CD14-positive monocyte (primary cell): ENCODE measurements at regions not wholly inside any gene's neighbourhood (a gene's known extent, or its start where the extent isn't known, plus 50 kb on each side); places are given as distances from the start of the nearest gene placed in this dataset.

Source experiments
- DNase-seq, 3 donors: peaks; one replicate each; pipeline ENCODE4 v3.0.0-alpha.2; 2011 to 2022
- H2AFZ ChIP-seq: 2 replicates; pipeline ENCODE4 v1.6.0; 2012; ENCODE audit warnings: mild to moderate bottlenecking, low read depth, low read length, inconsistent platforms; ENCODE audit not compliant: insufficient read depth, poor library complexity, severe bottlenecking
- H3K27ac ChIP-seq, 2 donors: 1 replicate in 1 of 2; 2 replicates in 1 of 2; pipeline ENCODE4 v1.5.1; 2012 to 2013; ENCODE audit warnings: low read length in 2 of 2, control low read depth in 1 of 2, inconsistent platforms in 1 of 2, low read depth in 1 of 2, mild to moderate bottlenecking in 1 of 2
- H3K27me3 ChIP-seq, 2 donors: one replicate each; pipeline versions ENCODE4 v1.6.0 to v1.6.1; 2011 to 2013; ENCODE audit warnings: low read length in 2 of 2; ENCODE audit not compliant: control insufficient read depth in 2 of 2, insufficient read depth in 2 of 2
- H3K36me3 ChIP-seq, 2 donors: replicated peaks in 1 of 2; 1 replicate in 1 of 2; 2 replicates in 1 of 2; pipeline versions ENCODE4 v1.5.1 to v1.6.1; 2012 to 2013; ENCODE audit warnings: low read length in 2 of 2, control low read depth in 1 of 2, inconsistent platforms in 1 of 2, mild to moderate bottlenecking in 1 of 2; ENCODE audit not compliant: insufficient read depth in 2 of 2, control insufficient read depth in 1 of 2
- H3K4me1 ChIP-seq, 2 donors: 1 replicate in 1 of 2; 2 replicates in 1 of 2; pipeline versions ENCODE4 v1.5.1 to v1.6.1; 2012 to 2013; ENCODE audit warnings: low read length in 2 of 2, control low read depth in 1 of 2, inconsistent platforms in 1 of 2, mild to moderate bottlenecking in 1 of 2, moderate library complexity in 1 of 2; ENCODE audit not compliant: insufficient read depth in 2 of 2, control insufficient read depth in 1 of 2
- H3K4me2 ChIP-seq: replicated peaks from 2 replicates; pipeline ENCODE3; 2012; ENCODE audit warnings: low read length, moderate library complexity, mild to moderate bottlenecking; ENCODE audit not compliant: poor library complexity, severe bottlenecking; ENCODE audit errors: extremely low read depth
- H3K4me3 ChIP-seq, 3 experiments: fragments of 200-600 bp in 1 of 3; sonication (generic) in 1 of 3; replicated peaks in 1 of 3; 1 replicate in 2 of 3; 2 replicates in 1 of 3; pipeline ENCODE4 v1.5.1; 2011 to 2013; ENCODE audit warnings: low read length in 3 of 3, mild to moderate bottlenecking in 3 of 3, control low read depth in 2 of 3, low read depth in 2 of 3, inconsistent platforms in 1 of 3, moderate library complexity in 1 of 3
- H3K79me2 ChIP-seq: 2 replicates; pipeline ENCODE4 v1.6.0; 2012; ENCODE audit warnings: mild to moderate bottlenecking, control low read depth, inconsistent platforms, low read length, moderate library complexity; ENCODE audit not compliant: insufficient read depth
- H3K9ac ChIP-seq: 2 replicates; pipeline ENCODE4 v1.6.0; 2017; ENCODE audit warnings: low read length, mild to moderate bottlenecking; ENCODE audit not compliant: insufficient read depth, poor library complexity, severe bottlenecking
- H3K9me3 ChIP-seq, 2 donors: replicated peaks in 1 of 2; 1 replicate in 1 of 2; 2 replicates in 1 of 2; pipeline versions ENCODE4 v1.5.1 to v1.6.1; 2012 to 2013; ENCODE audit warnings: low read length in 2 of 2, control low read depth in 1 of 2; ENCODE audit not compliant: control insufficient read depth in 1 of 2, insufficient read depth in 1 of 2
- H4K20me1 ChIP-seq: 2 replicates; pipeline ENCODE4 v1.6.0; 2012; ENCODE audit warnings: mild to moderate bottlenecking, low read length, control low read depth, moderate library complexity; ENCODE audit not compliant: insufficient read depth
- H3K27ac Mint-ChIP-seq, 7 donors: one replicate each; pipeline ENCODE4 v1.8.0; 2020; ENCODE audit warnings: mild to moderate bottlenecking in 7 of 7, mixed read lengths in 7 of 7, moderate library complexity in 6 of 7, inconsistent platforms in 2 of 7
- H3K27me3 Mint-ChIP-seq, 3 donors: one replicate each; pipeline ENCODE4 v1.8.0; 2021 to 2022; ENCODE audit warnings: low read depth in 3 of 3, mild to moderate bottlenecking in 3 of 3, mixed read lengths in 3 of 3, moderate library complexity in 3 of 3, inconsistent platforms in 1 of 3
- H3K36me3 Mint-ChIP-seq, 2 donors: one replicate each; pipeline ENCODE4 v1.8.0; 2020; ENCODE audit warnings: mixed read lengths in 2 of 2, inconsistent platforms in 1 of 2, mild to moderate bottlenecking in 1 of 2
- H3K4me1 Mint-ChIP-seq: one replicate; pipeline ENCODE4 v1.8.0; 2020; ENCODE audit warnings: mild to moderate bottlenecking, mixed read lengths
- H3K4me3 Mint-ChIP-seq, 2 donors: one replicate each; pipeline ENCODE4 v1.8.0; 2020; ENCODE audit warnings: mild to moderate bottlenecking in 2 of 2, mixed read lengths in 2 of 2, moderate library complexity in 1 of 2
- H3K9me3 Mint-ChIP-seq, 7 donors: one replicate each; pipeline ENCODE4 v1.8.0; 2020 to 2022; ENCODE audit warnings: mixed read lengths in 7 of 7, mild to moderate bottlenecking in 6 of 7, moderate library complexity in 6 of 7, inconsistent platforms in 2 of 7
- WGBS: methylation state at CpG from one replicate; pipeline ENCODE4 v1.1.5; 2013; ENCODE audit warnings: missing lambda C conversion rate; ENCODE audit not compliant: insufficient coverage; 5-methylcytosine and 5-hydroxymethylcytosine counted together
- intact Hi-C, 2 donors: fragments of 100-400 bp; cut with micrococcal nuclease; formaldehyde crosslinking; loops; one replicate each; pipeline versions ENCODE4 v1.15.0 to v1.15.1; 2023
- TF ChIP-seq, protein P1 (sequence below): fragments of 200-600 bp; IDR thresholded peaks from one replicate; pipeline ENCODE4 v1.8.0; 2022; ENCODE audit warnings: antibody characterized with exemption, mild to moderate bottlenecking

DNA sequence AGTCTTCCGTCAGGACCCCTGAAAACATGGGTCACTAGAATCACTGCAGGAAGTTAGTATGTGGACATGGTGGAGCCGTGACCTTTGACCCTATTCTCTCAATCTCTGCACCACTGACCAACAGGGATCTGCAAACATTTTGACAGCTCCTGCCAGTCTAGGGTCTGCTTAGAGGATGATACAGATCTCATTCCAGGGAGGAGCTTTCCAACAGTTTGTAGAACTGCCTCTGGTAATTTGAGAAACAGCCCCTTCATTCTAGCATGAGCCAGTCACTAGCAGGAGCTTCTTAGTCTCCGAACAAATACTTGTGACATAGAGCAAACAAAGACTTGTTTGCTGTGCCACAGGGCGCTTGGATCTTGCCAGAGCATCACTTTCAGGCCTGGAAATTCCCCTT lies 270.3 kb upstream of the CFAP20DC start:
- no peaks in the 10 kb centered on the region for H3K36me3 Mint-ChIP-seq
- Histone ChIP-seq H3K4me1 (no peaks in the 10 kb centered on the region), H3K4me3 (no peak overlapping the region), H3K4me2 (no peak overlapping the region), H3K79me2 (no peaks in the 10 kb centered on the region), H3K9me3 (no peaks in the 10 kb centered on the region), H4K20me1 (no peaks in the 10 kb centered on the region), H2AFZ (no peak overlapping the region), H3K27ac (no peak overlapping the region), H3K27me3 (no peaks in the 10 kb centered on the region), H3K9ac (no peak overlapping the region), H3K36me3 (no peaks in the 10 kb centered on the region)
- no peaks in the 10 kb centered on the region for H3K9me3 Mint-ChIP-seq
- DNase-seq, result no peak
- H3K27me3 Mint-ChIP-seq, result peaks cover 0 to 2% (median 0%) of the 10 kb centered on the region in 3 donors
- H3K27ac Mint-ChIP-seq, result no peak overlapping the region
- WGBS, result 100% methylated on average over 2 of the region's 4 CpGs
- H3K4me1 Mint-ChIP-seq, result peaks cover 2% of the 10 kb centered on the region
- intact Hi-C loops, result no loop called here
- TF ChIP-seq, protein P1, sequence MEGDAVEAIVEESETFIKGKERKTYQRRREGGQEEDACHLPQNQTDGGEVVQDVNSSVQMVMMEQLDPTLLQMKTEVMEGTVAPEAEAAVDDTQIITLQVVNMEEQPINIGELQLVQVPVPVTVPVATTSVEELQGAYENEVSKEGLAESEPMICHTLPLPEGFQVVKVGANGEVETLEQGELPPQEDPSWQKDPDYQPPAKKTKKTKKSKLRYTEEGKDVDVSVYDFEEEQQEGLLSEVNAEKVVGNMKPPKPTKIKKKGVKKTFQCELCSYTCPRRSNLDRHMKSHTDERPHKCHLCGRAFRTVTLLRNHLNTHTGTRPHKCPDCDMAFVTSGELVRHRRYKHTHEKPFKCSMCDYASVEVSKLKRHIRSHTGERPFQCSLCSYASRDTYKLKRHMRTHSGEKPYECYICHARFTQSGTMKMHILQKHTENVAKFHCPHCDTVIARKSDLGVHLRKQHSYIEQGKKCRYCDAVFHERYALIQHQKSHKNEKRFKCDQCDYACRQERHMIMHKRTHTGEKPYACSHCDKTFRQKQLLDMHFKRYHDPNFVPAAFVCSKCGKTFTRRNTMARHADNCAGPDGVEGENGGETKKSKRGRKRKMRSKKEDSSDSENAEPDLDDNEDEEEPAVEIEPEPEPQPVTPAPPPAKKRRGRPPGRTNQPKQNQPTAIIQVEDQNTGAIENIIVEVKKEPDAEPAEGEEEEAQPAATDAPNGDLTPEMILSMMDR, result no peak
- H3K4me3 Mint-ChIP-seq, result no peak overlapping the region

DNA sequence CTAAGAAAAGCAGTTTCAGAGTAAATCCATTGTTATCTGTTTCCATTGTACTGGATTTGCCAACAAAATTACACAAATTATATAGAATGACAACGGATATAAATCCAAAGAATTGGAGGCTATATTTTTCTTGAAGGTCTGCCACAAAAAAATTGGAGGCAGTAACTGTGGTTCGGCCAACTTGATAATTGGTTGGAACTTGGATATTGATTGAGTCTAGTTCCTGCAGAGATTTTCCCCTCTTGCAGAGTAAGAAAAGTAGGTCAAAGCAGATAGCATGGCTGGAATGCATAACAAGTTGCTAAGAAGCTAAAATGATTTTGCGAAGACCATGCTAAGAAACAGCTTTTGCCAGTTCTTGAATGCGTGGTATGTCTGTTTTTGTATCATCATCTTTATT lies 269.6 kb upstream of the CFAP20DC start:
- Histone ChIP-seq H2AFZ (no peak overlapping the region), H3K27me3 (no peaks in the 10 kb centered on the region), H3K4me3 (no peak overlapping the region), H3K79me2 (no peaks in the 10 kb centered on the region), H3K9ac (no peak overlapping the region), H3K9me3 (no peaks in the 10 kb centered on the region), H3K27ac (no peak overlapping the region), H3K36me3 (no peaks in the 10 kb centered on the region), H3K4me2 (no peak overlapping the region), H3K4me1 (no peaks in the 10 kb centered on the region), H4K20me1 (no peaks in the 10 kb centered on the region)
- Mint-ChIP-seq H3K27ac (no peak overlapping the region), H3K36me3 (no peaks in the 10 kb centered on the region), H3K4me1 (peaks cover 2% of the 10 kb centered on the region), H3K4me3 (no peak overlapping the region), H3K27me3 (peaks cover 0 to 2% (median 0%) of the 10 kb centered on the region in 3 donors), H3K9me3 (no peaks in the 10 kb centered on the region)
- TF ChIP-seq, protein P1, result no peak
- 100% methylated on average over 1 of the region's 4 CpGs for WGBS
- intact Hi-C loops, result no loop called here
- DNase-seq, result no peak
